ENCODE measurements at regions not wholly inside any gene's neighbourhood (a gene's known extent, or its start where the extent isn't known, plus 50 kb on each side); places are given as distances from the start of the nearest gene placed in this dataset.

GRCh38 chr9:534886-535285 is 306.6 kb upstream of the DMRT1 start:
- Histone ChIP-seq H3K27me3 (no peaks in the 10 kb centered on the region), H3K9me3 (no peaks in the 10 kb centered on the region), H3K36me3 (no peaks in the 10 kb centered on the region), H3K4me1 (ENCODE audit: insufficient read depth) (peaks cover 4% of the 10 kb centered on the region), H3K27ac (no peak overlapping the region), H3K4me3 (no peak overlapping the region)
- DNase-seq = no peak
- intact Hi-C loops (cut with DNase I) = no loop called here
- no peak for TF ChIP-seq CTCF (IDR thresholded peaks at IDR 0.05)
- TF ChIP-seq EP300 (IDR thresholded peaks at IDR 0.05) = no peak
- no peak for TF ChIP-seq POLR2A (IDR thresholded peaks at IDR 0.05)
- 69 to 79% (median 73%) methylated on average over 4 of the region's 4 CpGs for WGBS, 3 donors

- no peaks in the 10 kb centered on the region for H3K36me3 ChIP-seq
- no peak overlapping the region for H3K4me3 ChIP-seq
- no peaks in the 10 kb centered on the region for H3K9me3 ChIP-seq
- 82 to 88% (median 85%) methylated on average over 4 of the region's 4 CpGs for WGBS, 3 donors
- intact Hi-C loops (cut with DNase I) = no loop called here
- TF ChIP-seq POLR2A (IDR thresholded peaks at IDR 0.05) = no peak
- TF ChIP-seq EP300 (IDR thresholded peaks at IDR 0.05) = no peak
- TF ChIP-seq CTCF (IDR thresholded peaks at IDR 0.05) = no peak
- peaks cover 4% of the 10 kb centered on the region for H3K4me1 ChIP-seq (ENCODE audit: insufficient read depth)
- H3K27me3 ChIP-seq = no peaks in the 10 kb centered on the region
- no peak overlapping the region for H3K27ac ChIP-seq
- DNase-seq = no peak
These were observed 306.1 kb upstream of the DMRT1 start for GRCh38 chr9:535356-535755.

GRCh38 chr9:536597-537511 is 304.6 kb upstream of the DMRT1 start:
- H3K36me3 ChIP-seq = no peaks in the 10 kb centered on the region
- WGBS, 3 donors = 82 to 84% (median 83%) methylated on average over 11 of the region's 11 CpGs
- H3K4me1 ChIP-seq (ENCODE audit: insufficient read depth) = peaks cover 4% of the 10 kb centered on the region
- no peaks in the 10 kb centered on the region for H3K9me3 ChIP-seq
- H3K27me3 ChIP-seq = no peaks in the 10 kb centered on the region
- no peak overlapping the region for H3K4me3 ChIP-seq
- DNase-seq = no peak
- TF ChIP-seq EP300 (IDR thresholded peaks at IDR 0.05) (no peak), CTCF (IDR thresholded peaks at IDR 0.05) (no peak), POLR2A (IDR thresholded peaks at IDR 0.05) (no peak)
- intact Hi-C loops (cut with DNase I) = no loop called here
- H3K27ac ChIP-seq = no peak overlapping the region

- TF ChIP-seq EP300 (IDR thresholded peaks at IDR 0.05) (no peak), CTCF (IDR thresholded peaks at IDR 0.05) (no peak), POLR2A (IDR thresholded peaks at IDR 0.05) (no peak)
- Histone ChIP-seq H3K27me3 (no peaks in the 10 kb centered on the region), H3K9me3 (no peaks in the 10 kb centered on the region), H3K36me3 (no peaks in the 10 kb centered on the region), H3K4me1 (ENCODE audit: insufficient read depth) (peaks cover 2% of the 10 kb centered on the region), H3K27ac (no peak overlapping the region), H3K4me3 (no peak overlapping the region)
- intact Hi-C loops (cut with DNase I) = no loop called here
- 44 to 97% (median 69%) methylated on average over 4 of the region's 4 CpGs for WGBS, 3 donors
- no peak for DNase-seq
These were observed 298.0 kb upstream of the DMRT1 start for GRCh38 chr9:543478-543877.
